K562 (cell line): ENCODE measurements at regions not wholly inside any gene's neighbourhood (a gene's known extent, or its start where the extent isn't known, plus 50 kb on each side); places are given as distances from the start of the nearest gene placed in this dataset.

ENCODE experiments used
- ATAC-seq: fragments of 200-7000 bp; cut with Tn5 transposase; 3 replicates; pipeline ENCODE4 v1.9.1; 2020; ENCODE audit warnings: moderate library complexity
- BruUV-seq: library from RNA; stranded (reverse); fragments of 400-500 nt; replicated peaks from 2 replicates; lab custom pipeline; 2021; lab: Mats Ljungman, UMichigan
- CTCF ChIA-PET: fragments of 300-600 bp; formaldehyde crosslinking; extraction: SDS; loops from one replicate; lab custom pipeline; 2021; ENCODE audit warnings: low intra/inter-chr PET ratio; lab: Yijun Ruan, JAX
- POLR2A ChIA-PET: fragments of 300-600, 350-650 bp; sonication (Branson Sonifier 250); formaldehyde crosslinking; extraction: SDS; loops from one replicate; lab custom pipeline; 2021; ENCODE audit warnings: antibody characterized with exemption, inconsistent platforms; lab: Yijun Ruan, JAX
- DNase-seq, 4 experiments: peaks; one replicate each; pipeline versions ENCODE4 v3.0.0 to v3.0.0-alpha.2; 2011 to 2018; ENCODE audit warnings: low spot score in 3 of 4, mixed read lengths in 3 of 4; ENCODE audit errors: extremely low read depth in 1 of 4
- FAIRE-seq: peaks from 2 replicates; lab custom pipeline; 2011; peaks lifted over from hg19 to GRCh38; lab: Jason Lieb, UNC
- H2AFZ ChIP-seq: 2 replicates; pipeline ENCODE4 v1.6.0; 2011; ENCODE audit warnings: low read depth, low read length, control low read depth, inconsistent platforms
- H3K27ac ChIP-seq: fragments of 200-600 bp; 3 replicates; pipeline ENCODE4 v1.8.0; 2011; ENCODE audit warnings: low read depth, mild to moderate bottlenecking, control low read depth, inconsistent platforms, low read length, moderate library complexity, mixed read lengths; ENCODE audit errors: extremely low read depth
- H3K27me3 ChIP-seq, 2 experiments: fragments of 300-600 bp in 1 of 2; 2 replicates in 1 of 2; 3 replicates in 1 of 2; pipeline versions ENCODE4 v1.6.0 to v1.8.0; 2011; ENCODE audit warnings: inconsistent platforms in 2 of 2, low read length in 2 of 2, mild to moderate bottlenecking in 1 of 2, mixed read lengths in 1 of 2, moderate library complexity in 1 of 2; ENCODE audit not compliant: control insufficient read depth in 2 of 2, insufficient read depth in 2 of 2
- H3K36me3 ChIP-seq: fragments of 300-600 bp; 3 replicates; pipeline ENCODE4 v1.8.0; 2011; ENCODE audit warnings: mild to moderate bottlenecking, low read length, inconsistent platforms; ENCODE audit not compliant: control insufficient read depth, insufficient read depth
- H3K4me1 ChIP-seq, 2 experiments: fragments of 200-600 bp in 1 of 2; replicated peaks in 1 of 2; 2 replicates in 1 of 2; 3 replicates in 1 of 2; pipeline versions ENCODE4 v1.5.1 to v1.8.0; 2011; ENCODE audit warnings: inconsistent platforms in 2 of 2, low read length in 2 of 2, mild to moderate bottlenecking in 1 of 2, mixed read lengths in 1 of 2, moderate library complexity in 1 of 2; ENCODE audit not compliant: control insufficient read depth in 2 of 2, insufficient read depth in 2 of 2
- H3K4me2 ChIP-seq: 2 replicates; pipeline ENCODE4 v1.6.1; 2011; ENCODE audit warnings: low read length, control low read depth, inconsistent platforms, mixed read lengths; ENCODE audit not compliant: insufficient read depth
- H3K4me3 ChIP-seq: fragments of 200-600 bp; sonication (generic), shearing (Covaris generic); 2 replicates; pipeline ENCODE4 v1.5.1; 2016; ENCODE audit warnings: control low read depth, inconsistent platforms
- H3K79me2 ChIP-seq: fragments of 200-600 bp; 3 replicates; pipeline ENCODE4 v1.8.0; 2011; ENCODE audit warnings: low read length, inconsistent platforms; ENCODE audit not compliant: control insufficient read depth, insufficient read depth
- H3K9ac ChIP-seq, 2 experiments: 2 replicates each; pipeline versions ENCODE4 v1.6.0 to v1.6.1; 2011; ENCODE audit warnings: low read depth in 2 of 2, low read length in 2 of 2, control low read depth in 1 of 2, inconsistent platforms in 1 of 2, mild to moderate bottlenecking in 1 of 2, mixed read lengths in 1 of 2; ENCODE audit not compliant: insufficient read depth in 1 of 2
- H3K9me1 ChIP-seq: one replicate; pipeline ENCODE4 v1.6.0; 2011; ENCODE audit warnings: inconsistent platforms, mild to moderate bottlenecking, low read length, moderate library complexity; ENCODE audit not compliant: control insufficient read depth, insufficient read depth
- H3K9me3 ChIP-seq: replicated peaks from 2 replicates; pipeline ENCODE4 v1.5.1; 2011; ENCODE audit warnings: low read depth, low read length, inconsistent platforms; ENCODE audit not compliant: control insufficient read depth, insufficient read depth
- H4K20me1 ChIP-seq: replicated peaks from 2 replicates; pipeline ENCODE4 v1.6.1; 2011; ENCODE audit warnings: low read length, inconsistent platforms, mixed read lengths; ENCODE audit not compliant: control insufficient read depth, insufficient read depth
- FOXA1 ChIP-seq: fragments of 450-650 bp; IDR thresholded peaks from 2 replicates; pipeline ENCODE4 v1.6.1; 2016; ENCODE audit warnings: mild to moderate bottlenecking, borderline replicate concordance
- HNRNPH1 ChIP-seq: fragments of 200-400 bp; formaldehyde crosslinking; optimal IDR thresholded peaks from 2 replicates; pipeline ENCODE3; 2017; ENCODE audit warnings: low read depth, mild to moderate bottlenecking, low read length, moderate library complexity
- NCOR1 ChIP-seq: fragments of 450-650 bp; IDR thresholded peaks from 2 replicates; pipeline ENCODE4 v1.6.1; 2016; ENCODE audit warnings: mild to moderate bottlenecking, moderate library complexity
- RBM34 ChIP-seq: fragments of 200-400 bp; formaldehyde crosslinking; IDR thresholded peaks from 2 replicates; pipeline ENCODE4 v1.6.1; 2018; ENCODE audit warnings: low read length, borderline replicate concordance; ENCODE audit not compliant: insufficient read depth
- SMARCA5 ChIP-seq: fragments of 450-650 bp; IDR thresholded peaks from 2 replicates; pipeline ENCODE4 v1.6.1; 2016
- SMC3 ChIP-seq: conservative IDR thresholded peaks from 2 replicates; pipeline ENCODE4 v1.6.1; 2011; ENCODE audit warnings: low read depth, low read length, improper control_type of control experiment; ENCODE audit not compliant: insufficient read depth
- TAF15 ChIP-seq: fragments of 200-400 bp; formaldehyde crosslinking; IDR thresholded peaks from 2 replicates; pipeline ENCODE4 v1.6.1; 2017; ENCODE audit warnings: mild to moderate bottlenecking, low read depth, low read length, moderate library complexity
- TAL1 ChIP-seq: fragments of 450-650 bp; IDR thresholded peaks from 2 replicates; pipeline ENCODE4 v1.6.1; 2016; ENCODE audit warnings: mild to moderate bottlenecking
- TSC22D4 ChIP-seq: fragments of 450-650 bp; IDR thresholded peaks from 2 replicates; pipeline ENCODE4 v1.6.1; 2016; ENCODE audit warnings: missing genetic modification characterization, missing biosample characterization, control low read depth
- ZBTB9 ChIP-seq: fragments of 450-650 bp; formaldehyde crosslinking; IDR thresholded peaks from 2 replicates; pipeline ENCODE4 v1.4.0; 2020; ENCODE audit warnings: mild to moderate bottlenecking, moderate library complexity
- ZNF217 ChIP-seq: sonication (generic); formaldehyde crosslinking; IDR thresholded peaks from 2 replicates; pipeline ENCODE4 v1.8.0; 2022; ENCODE audit warnings: mild to moderate bottlenecking, missing genetic modification reagents
- WGBS: fragments of 100-300 bp; shearing (Covaris generic); methylation state at CpG from one replicate; pipeline ENCODE4 v1.1.6; 2016; ENCODE audit warnings: low coverage, mixed read lengths; ENCODE audit not compliant: insufficient coverage; ENCODE audit errors: missing lambda C conversion rate; 5-methylcytosine and 5-hydroxymethylcytosine counted together
- in situ Hi-C: fragments of 300-500 bp; cut with MboI; formaldehyde crosslinking; loops from 4 replicates; pipeline ENCODE4 v1.15.0; 2018; ENCODE audit warnings: inconsistent platforms, mixed read lengths
- intact Hi-C: fragments of 100-400 bp; cut with micrococcal nuclease; formaldehyde crosslinking; loops from 2 replicates; pipeline ENCODE4 v1.14.2; 2022

DNA sequence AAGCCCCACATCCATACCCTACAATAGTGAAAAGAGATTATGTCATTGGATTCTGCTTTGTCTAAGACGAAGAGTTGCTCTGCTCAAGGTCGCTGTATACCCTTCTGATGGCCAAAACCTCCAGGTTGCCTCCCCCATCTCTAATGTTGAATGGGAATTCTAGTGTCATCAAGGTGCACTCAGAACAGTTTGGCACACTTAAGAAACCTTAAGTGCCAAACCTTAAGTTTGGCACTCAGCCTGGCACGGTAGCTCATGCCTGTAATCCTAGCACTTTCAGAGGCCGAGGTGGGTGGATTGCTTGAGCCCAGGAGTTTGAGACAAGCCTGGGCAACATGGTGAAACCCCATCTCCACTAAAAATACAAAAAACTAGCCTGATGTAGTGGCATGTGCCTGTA is 1245.6 kb upstream of the SEL1L start:
- no TSS peak for BruUV-seq

More for the DNA sequence above, 1245.6 kb upstream of the SEL1L start:
- no peaks in the 10 kb centered on the region for H4K20me1 ChIP-seq
- H3K9me3 ChIP-seq, result no peaks in the 10 kb centered on the region
- intact Hi-C loops (no loop called here), in situ Hi-C loops (no loop called here)
- 0% methylated on average over 2 of the region's 4 CpGs for WGBS
- CTCF ChIA-PET, result no interaction called here
- ATAC-seq (no peak), FAIRE-seq (no peak), DNase-seq (no peak)
- H3K4me2 ChIP-seq, result no peak overlapping the region
- H3K79me2 ChIP-seq, result no peaks in the 10 kb centered on the region
- H3K27ac ChIP-seq, result no peak overlapping the region
- no peaks in the 10 kb centered on the region for H3K9me1 ChIP-seq
- H3K36me3 ChIP-seq, result no peaks in the 10 kb centered on the region
- H3K27me3 ChIP-seq, result no peaks in the 10 kb centered on the region
- H3K9ac ChIP-seq, result no peak overlapping the region
- H3K4me3 ChIP-seq, result no peak overlapping the region
- no peaks in the 10 kb centered on the region for H3K4me1 ChIP-seq
- POLR2A ChIA-PET, result no interaction called here
- H2AFZ ChIP-seq, result no peak overlapping the region
- TF ChIP-seq HNRNPH1 (no peak), NCOR1 (no peak), TAF15 (no peak), FOXA1 (no peak), TAL1 (no peak), ZNF217 (no peak), ZBTB9 (CRISPR knock-in tag) (no peak), SMC3 (no peak), SMARCA5 (no peak), TSC22D4 (tag) (no peak), RBM34 (no peak)
- TF ChIP-seq, all 486 proteins: peak for 0
